Tibial nerve (tissue), 4 donors: ENCODE measurements at regions not wholly inside any gene's neighbourhood (a gene's known extent, or its start where the extent isn't known, plus 50 kb on each side); places are given as distances from the start of the nearest gene placed in this dataset.

ENCODE experiments used
- CTCF ChIP-seq, 5 experiments: fragments of 200-600 bp in 3 of 5; fragments of 450-650 bp in 2 of 5; sonication (generic) in 3 of 5; IDR thresholded peaks; one replicate each; pipeline ENCODE4 v1.5.1; 2016 to 2019; ENCODE audit warnings: antibody characterized with exemption in 5 of 5, mild to moderate bottlenecking in 3 of 5, moderate library complexity in 2 of 5
- EP300 ChIP-seq, 2 donors: sonication (generic); formaldehyde crosslinking; IDR thresholded peaks; one replicate each; pipeline ENCODE4 v1.6.1; 2017; ENCODE audit warnings: antibody characterized with exemption in 2 of 2, mild to moderate bottlenecking in 1 of 2
- POLR2A ChIP-seq, 2 donors: fragments of 450-650 bp; IDR thresholded peaks; one replicate each; pipeline ENCODE4 v1.6.1; 2017; ENCODE audit warnings: antibody characterized with exemption in 2 of 2, mild to moderate bottlenecking in 2 of 2, moderate library complexity in 2 of 2

GRCh38 chr10:2733278-2733963, 333.9 kb upstream of the PFKP start:
- TF ChIP-seq CTCF (IDR thresholded peaks at IDR 0.05) (no peak), POLR2A (IDR thresholded peaks at IDR 0.05) (no peak), EP300 (IDR thresholded peaks at IDR 0.05) (no peak)
